Upper lobe of left lung (tissue), 4 donors: ENCODE measurements at regions not wholly inside any gene's neighbourhood (a gene's known extent, or its start where the extent isn't known, plus 50 kb on each side); places are given as distances from the start of the nearest gene placed in this dataset.

Experiments
- CTCF ChIP-seq, 6 experiments: fragments of 450-650 bp in 4 of 6; fragments of 200-600 bp in 2 of 6; sonication (generic) in 2 of 6; IDR thresholded peaks; one replicate each; pipeline ENCODE4 v1.5.1; 2016 to 2019; ENCODE audit warnings: antibody characterized with exemption in 6 of 6
- EP300 ChIP-seq, 4 donors: sonication (generic); formaldehyde crosslinking; IDR thresholded peaks; one replicate each; pipeline ENCODE4 v1.5.1; 2017; ENCODE audit warnings: antibody characterized with exemption in 4 of 4, control low read depth in 2 of 4
- POLR2A ChIP-seq, 4 donors: fragments of 450-650 bp; IDR thresholded peaks; one replicate each; pipeline ENCODE4 v1.5.1; 2016 to 2017; ENCODE audit warnings: antibody characterized with exemption in 4 of 4, mild to moderate bottlenecking in 2 of 4

DNA sequence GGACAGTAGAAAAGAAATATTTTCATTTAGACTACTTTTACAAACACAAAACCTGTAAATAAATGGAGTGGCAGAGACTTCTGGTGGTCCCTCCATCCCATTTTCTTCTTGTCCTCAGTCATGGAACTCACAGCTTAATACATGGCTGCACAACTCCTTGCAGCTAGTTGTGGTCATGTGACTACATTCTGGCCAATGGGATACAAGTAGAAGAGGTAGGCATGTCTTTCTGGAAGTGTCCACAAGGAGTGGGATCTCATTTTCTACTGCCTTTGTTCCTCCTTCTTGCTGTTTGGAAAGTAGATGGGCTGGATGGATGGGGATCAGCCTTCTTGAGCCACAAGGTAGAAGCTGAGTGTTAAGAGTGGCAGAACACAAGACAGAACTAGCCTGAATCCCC, 555.8 kb downstream of the SATB2 start:
- TF ChIP-seq CTCF (IDR thresholded peaks at IDR 0.05) (no peak), EP300 (IDR thresholded peaks at IDR 0.05) (no peak), POLR2A (IDR thresholded peaks at IDR 0.05) (no peak)
